ENCODE measurements at regions not wholly inside any gene's neighbourhood (a gene's known extent, or its start where the extent isn't known, plus 50 kb on each side); places are given as distances from the start of the nearest gene placed in this dataset.

- H3K4me3 ChIP-seq (ENCODE audit: low read depth in 1 of 2, low read length in 2 of 2), result no peak overlapping the region
- ATAC-seq (ENCODE audit: insufficient read depth, low read depth) (no peak), DNase-seq (no peak)
- no peaks in the 10 kb centered on the region for H3K9me3 ChIP-seq (ENCODE audit: insufficient read depth, low read length, severe bottlenecking)
- no peak overlapping the region for H3K27ac ChIP-seq (ENCODE audit: low read length)
- no peaks in the 10 kb centered on the region for H3K36me3 ChIP-seq (ENCODE audit: insufficient read depth, low read length)
- TF ChIP-seq CTCF (IDR thresholded peaks at IDR 0.05; ENCODE audit: borderline replicate concordance, extremely low read depth, low read length, poor library complexity, severe bottlenecking) (no peak), EZH2 (IDR thresholded peaks at IDR 0.05; ENCODE audit: borderline replicate concordance, low read depth, low read length, severe bottlenecking) (no peak)
- H3K79me2 ChIP-seq (ENCODE audit: insufficient read depth, low read length), result no peaks in the 10 kb centered on the region
- no peak overlapping the region for H3K9ac ChIP-seq (ENCODE audit: low read depth, low read length)
- no peaks in the 10 kb centered on the region for H4K20me1 ChIP-seq (ENCODE audit: insufficient read depth, low read length)
- no peak overlapping the region for H3K4me2 ChIP-seq (ENCODE audit: insufficient read depth, low read length)
- H3K4me1 ChIP-seq (ENCODE audit: insufficient read depth, low read length), result peaks cover 6% of the 10 kb centered on the region; the same call in 1 of the 2 replicates
- no peak overlapping the region for H2AFZ ChIP-seq (ENCODE audit: low read depth, low read length)
- H3K27me3 ChIP-seq (ENCODE audit: insufficient read depth, low read length, poor library complexity), result peaks cover 14% of the 10 kb centered on the region
These were observed 138.6 kb upstream of the SERTAD2 start for GRCh38 chr2:64792300-64792699.

GRCh38 chr2:64792995-64793639 lies 139.4 kb upstream of the SERTAD2 start:
- Histone ChIP-seq H3K9me3 (ENCODE audit: insufficient read depth, low read length, severe bottlenecking) (no peaks in the 10 kb centered on the region), H3K4me1 (ENCODE audit: insufficient read depth, low read length) (peaks cover 12% of the 10 kb centered on the region; the same call in 1 of the 2 replicates), H3K27me3 (ENCODE audit: insufficient read depth, low read length, poor library complexity) (peaks cover 14% of the 10 kb centered on the region), H4K20me1 (ENCODE audit: insufficient read depth, low read length) (no peaks in the 10 kb centered on the region), H3K79me2 (ENCODE audit: insufficient read depth, low read length) (no peaks in the 10 kb centered on the region), H3K4me2 (ENCODE audit: insufficient read depth, low read length) (no peak overlapping the region), H3K36me3 (ENCODE audit: insufficient read depth, low read length) (no peaks in the 10 kb centered on the region), H3K4me3 (ENCODE audit: low read depth in 1 of 2, low read length in 2 of 2) (no peak overlapping the region), H3K27ac (ENCODE audit: low read length) (no peak overlapping the region), H3K9ac (ENCODE audit: low read depth, low read length) (no peak overlapping the region), H2AFZ (ENCODE audit: low read depth, low read length) (no peak overlapping the region)
- ATAC-seq (ENCODE audit: insufficient read depth, low read depth) (no peak), DNase-seq (no peak)
- TF ChIP-seq CTCF (IDR thresholded peaks at IDR 0.05; ENCODE audit: borderline replicate concordance, extremely low read depth, low read length, poor library complexity, severe bottlenecking) (no peak), EZH2 (IDR thresholded peaks at IDR 0.05; ENCODE audit: borderline replicate concordance, low read depth, low read length, severe bottlenecking) (no peak)

- H3K79me2 ChIP-seq (ENCODE audit: insufficient read depth, low read length), result no peaks in the 10 kb centered on the region
- no peak overlapping the region for H3K4me2 ChIP-seq (ENCODE audit: insufficient read depth, low read length)
- no peaks in the 10 kb centered on the region for H3K36me3 ChIP-seq (ENCODE audit: insufficient read depth, low read length)
- TF ChIP-seq CTCF (IDR thresholded peaks at IDR 0.05; ENCODE audit: borderline replicate concordance, extremely low read depth, low read length, poor library complexity, severe bottlenecking), result no peak
- TF ChIP-seq EZH2 (IDR thresholded peaks at IDR 0.05; ENCODE audit: borderline replicate concordance, low read depth, low read length, severe bottlenecking), result no peak
- peaks cover 12% of the 10 kb centered on the region; the same call in 1 of the 2 replicates for H3K4me1 ChIP-seq (ENCODE audit: insufficient read depth, low read length)
- H4K20me1 ChIP-seq (ENCODE audit: insufficient read depth, low read length), result no peaks in the 10 kb centered on the region
- no peak overlapping the region for H3K9ac ChIP-seq (ENCODE audit: low read depth, low read length)
- peaks cover 14% of the 10 kb centered on the region for H3K27me3 ChIP-seq (ENCODE audit: insufficient read depth, low read length, poor library complexity)
- DNase-seq (no peak), ATAC-seq (ENCODE audit: insufficient read depth, low read depth) (no peak)
- H3K27ac ChIP-seq (ENCODE audit: low read length), result no peak overlapping the region
- H3K9me3 ChIP-seq (ENCODE audit: insufficient read depth, low read length, severe bottlenecking), result no peaks in the 10 kb centered on the region
- no peak overlapping the region for H3K4me3 ChIP-seq (ENCODE audit: low read depth in 1 of 2, low read length in 2 of 2)
- no peak overlapping the region for H2AFZ ChIP-seq (ENCODE audit: low read depth, low read length)
These were observed 140.0 kb upstream of the SERTAD2 start for GRCh38 chr2:64793701-64794100.

All from DND-41 (cell line).